ENCODE measurements at regions not wholly inside any gene's neighbourhood (a gene's known extent, or its start where the extent isn't known, plus 50 kb on each side); places are given as distances from the start of the nearest gene placed in this dataset.
"Not testable (repeated sequence)": the region's sequence is repeated elsewhere in the genome, so short reads cannot be mapped to it uniquely, and the experiment has no call there.

GRCh38 chr3:159047361-159047760 is 245.5 kb downstream of the MFSD1 start:
- no peak for DNase-seq

DNA sequence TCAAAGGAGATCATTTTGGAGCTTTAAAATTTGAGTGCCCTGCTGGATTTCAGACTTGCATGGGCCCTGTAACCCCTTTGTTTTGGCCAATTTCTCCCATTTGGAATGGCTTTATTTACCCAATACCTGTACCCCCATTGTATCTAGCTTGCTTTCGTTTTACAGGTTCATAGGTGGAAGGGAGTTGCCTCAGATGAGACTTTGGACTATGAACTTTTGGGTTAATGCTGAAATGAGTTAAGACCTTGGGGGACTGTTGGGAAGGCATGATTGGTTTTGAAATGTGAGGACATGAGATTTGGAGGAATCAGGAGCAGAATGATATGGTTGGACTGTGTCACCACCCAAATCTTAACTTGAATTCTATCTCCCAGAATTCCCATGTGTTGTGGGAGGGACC is 250.6 kb downstream of the MFSD1 start:
- DNase-seq: not testable (repeated sequence)

- no peak for DNase-seq
Observed at GRCh38 chr3:159057621-159058020, 255.8 kb downstream of the MFSD1 start.

GRCh38 chr3:159058859-159059258 is 257.0 kb downstream of the MFSD1 start:
- DNase-seq: no peak

DNA sequence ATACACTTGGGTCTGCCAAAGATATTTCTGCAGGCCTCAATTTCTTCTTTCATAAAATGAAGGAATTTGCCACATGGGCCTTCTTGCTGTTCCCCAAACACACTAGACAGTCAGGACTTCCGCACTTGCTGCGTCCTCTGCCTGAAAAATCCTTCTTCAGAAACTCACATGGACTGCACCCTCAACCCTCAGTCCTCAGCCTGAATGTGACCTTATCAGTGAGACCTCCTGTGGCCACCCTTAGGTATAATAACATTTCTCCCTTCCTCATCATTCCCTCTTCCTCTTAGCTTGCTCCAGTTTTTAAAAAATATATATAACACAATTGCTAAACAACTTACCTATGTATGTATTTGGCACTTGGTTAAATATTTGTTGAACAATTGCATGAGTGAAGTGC is 257.5 kb downstream of the MFSD1 start:
- no peak for DNase-seq

GRCh38 chr3:159062734-159063410 is 261.0 kb downstream of the MFSD1 start:
- no peak for DNase-seq

DNA sequence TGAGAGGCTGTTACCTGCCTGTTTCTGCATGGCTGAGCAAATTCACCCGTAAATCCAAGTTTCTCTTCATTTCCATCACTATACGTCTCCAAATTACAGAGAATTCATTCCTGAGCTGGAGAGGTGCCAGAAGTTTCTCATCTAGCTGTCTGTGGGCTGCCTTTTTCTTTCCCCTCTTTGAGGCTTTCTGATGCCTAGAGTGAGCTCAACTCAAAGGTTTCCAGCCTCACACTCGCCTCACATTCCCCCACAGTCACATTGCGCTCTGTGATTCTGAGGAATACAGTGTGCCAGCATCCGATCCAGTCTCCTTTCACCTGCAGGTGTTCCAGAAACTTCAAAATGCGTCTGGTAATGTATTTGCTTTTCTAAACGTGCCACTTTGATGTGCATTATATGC is 267.2 kb downstream of the MFSD1 start, which contains the start of gene IQCJ:
TSS of gene IQCJ (plus strand) at position 229 of the 400 bp plus-strand sequence.
- no peak for DNase-seq

DNA sequence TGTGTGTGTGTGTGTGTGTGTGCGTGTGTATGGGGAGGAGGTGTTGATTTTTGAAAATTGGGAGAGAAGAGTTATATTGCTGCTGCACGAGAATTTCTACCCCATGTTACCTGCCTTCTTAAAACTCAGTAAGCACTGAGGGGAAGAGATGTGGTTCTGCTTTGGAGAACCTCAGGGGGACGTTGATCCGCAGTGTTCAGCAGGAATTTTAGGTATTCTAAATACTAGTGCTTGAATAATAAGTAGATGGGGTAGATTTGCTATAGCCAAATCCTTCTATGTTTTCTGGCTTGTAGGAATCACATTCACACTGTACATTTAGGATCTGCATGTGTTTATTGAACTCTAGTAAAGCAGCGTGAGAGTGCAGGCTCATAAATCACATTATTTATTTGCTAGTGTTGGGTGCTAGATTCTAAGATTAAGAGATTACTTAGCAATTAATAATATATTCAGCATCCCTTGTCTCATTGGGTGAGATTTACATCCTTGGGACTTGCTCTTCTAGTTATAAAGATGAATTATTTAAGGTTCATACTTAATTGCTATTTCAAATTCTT is 268.1 kb downstream of the MFSD1 start:
- no peak for DNase-seq

- DNase-seq: no peak
Observed at GRCh38 chr3:159074756-159075701, 273.2 kb downstream of the MFSD1 start.

DNA sequence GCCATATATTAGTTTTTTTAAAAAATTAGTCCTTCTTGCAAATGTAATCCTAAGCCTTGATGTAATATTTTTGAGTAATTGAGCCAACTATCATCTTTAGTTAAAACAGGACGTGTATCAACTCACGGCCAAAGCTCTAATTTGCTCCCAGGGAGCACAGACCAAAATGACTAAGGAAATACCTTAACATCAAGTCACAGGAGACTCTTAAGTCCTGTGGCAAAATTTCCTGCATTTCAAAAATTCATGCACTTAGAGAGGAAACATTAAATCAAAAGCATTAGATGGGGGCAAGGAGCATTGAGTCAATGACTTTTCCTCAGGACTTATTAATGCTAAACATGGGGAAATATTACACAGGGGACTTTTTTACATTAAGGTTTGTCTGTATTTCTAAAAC is 276.0 kb downstream of the MFSD1 start:
- no peak for DNase-seq

GRCh38 chr3:159080256-159080655 is 278.4 kb downstream of the MFSD1 start:
- DNase-seq: no peak

DNA sequence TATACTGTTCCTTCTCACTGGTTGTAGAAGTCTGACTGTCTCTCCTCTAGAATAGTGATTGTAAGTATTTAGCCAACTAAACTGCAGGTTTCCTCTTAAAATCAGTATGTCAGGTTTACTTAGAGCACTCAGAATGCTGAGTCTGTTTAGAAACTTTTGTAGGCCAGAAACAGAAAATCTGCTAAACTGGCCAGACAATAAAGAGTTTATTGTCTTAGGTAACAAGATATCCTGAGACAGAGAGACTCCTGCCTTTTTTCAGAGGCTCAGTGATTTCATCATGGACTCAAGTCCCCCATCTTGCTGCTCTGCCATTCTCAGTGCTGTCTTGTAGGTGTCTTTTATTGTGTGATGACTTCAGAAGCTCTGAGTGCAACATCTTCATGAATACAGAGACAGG is 279.0 kb downstream of the MFSD1 start:
- DNase-seq: no peak

DNA sequence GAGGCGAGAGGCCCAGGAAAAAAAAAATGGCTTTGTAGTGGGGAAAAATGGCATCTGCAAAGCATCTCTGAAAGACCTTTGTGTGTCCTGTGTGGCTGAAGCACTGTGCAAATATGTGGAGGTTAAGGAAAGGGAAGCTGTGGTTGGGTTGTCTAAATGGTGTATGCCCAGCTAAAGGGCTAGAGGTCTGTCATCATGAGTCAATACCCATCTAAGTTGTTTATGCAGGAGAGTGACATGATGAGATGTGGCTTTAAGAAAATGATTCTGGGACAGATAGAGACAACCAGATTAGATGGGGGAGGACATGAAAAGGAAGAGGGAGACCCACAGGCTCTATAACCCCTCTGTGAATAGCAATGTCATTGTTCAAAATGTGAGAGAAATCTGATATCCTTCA is 280.7 kb downstream of the MFSD1 start:
- no peak for DNase-seq

DNA sequence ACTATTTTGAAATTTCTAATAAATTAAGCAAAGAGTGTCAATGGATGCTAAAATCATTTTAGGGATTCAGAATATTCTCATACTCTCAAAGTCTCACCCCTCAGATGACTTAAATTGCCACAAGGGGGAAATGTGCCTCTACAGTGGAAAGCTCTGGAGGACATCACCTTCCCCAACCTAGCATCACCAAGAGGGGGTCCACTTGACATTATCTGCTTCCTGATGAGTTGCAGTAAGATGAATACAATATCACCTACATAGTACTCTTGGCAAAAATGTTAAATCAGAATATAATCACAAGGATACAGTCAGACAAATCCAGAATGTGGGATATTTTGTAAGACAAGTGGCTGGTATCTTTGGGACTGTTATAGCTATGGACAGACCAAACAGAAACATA is 290.1 kb downstream of the MFSD1 start:
- DNase-seq: no peak

GRCh38 chr3:159102001-159102400 is 300.1 kb downstream of the MFSD1 start:
- DNase-seq: no peak

DNA sequence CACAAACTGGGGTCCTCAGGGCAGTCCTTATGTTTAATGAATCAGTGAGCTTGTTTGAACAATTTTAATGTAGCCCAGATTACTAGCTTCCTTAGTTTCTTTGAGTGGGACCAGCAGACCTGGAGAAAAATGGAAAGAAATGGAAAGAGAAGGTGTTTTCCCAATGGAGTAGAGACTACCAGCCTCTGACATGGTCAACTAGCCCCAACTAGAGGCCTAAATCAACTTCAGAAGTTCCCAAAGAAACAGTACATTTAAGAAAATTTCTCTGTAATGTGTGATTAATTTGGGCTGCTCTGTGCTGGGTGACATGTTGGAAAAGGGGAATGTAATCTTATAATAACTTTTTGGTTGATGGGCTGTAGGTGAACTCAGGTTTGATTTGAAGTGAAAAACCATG is 310.9 kb downstream of the MFSD1 start:
- no peak for DNase-seq

DNA sequence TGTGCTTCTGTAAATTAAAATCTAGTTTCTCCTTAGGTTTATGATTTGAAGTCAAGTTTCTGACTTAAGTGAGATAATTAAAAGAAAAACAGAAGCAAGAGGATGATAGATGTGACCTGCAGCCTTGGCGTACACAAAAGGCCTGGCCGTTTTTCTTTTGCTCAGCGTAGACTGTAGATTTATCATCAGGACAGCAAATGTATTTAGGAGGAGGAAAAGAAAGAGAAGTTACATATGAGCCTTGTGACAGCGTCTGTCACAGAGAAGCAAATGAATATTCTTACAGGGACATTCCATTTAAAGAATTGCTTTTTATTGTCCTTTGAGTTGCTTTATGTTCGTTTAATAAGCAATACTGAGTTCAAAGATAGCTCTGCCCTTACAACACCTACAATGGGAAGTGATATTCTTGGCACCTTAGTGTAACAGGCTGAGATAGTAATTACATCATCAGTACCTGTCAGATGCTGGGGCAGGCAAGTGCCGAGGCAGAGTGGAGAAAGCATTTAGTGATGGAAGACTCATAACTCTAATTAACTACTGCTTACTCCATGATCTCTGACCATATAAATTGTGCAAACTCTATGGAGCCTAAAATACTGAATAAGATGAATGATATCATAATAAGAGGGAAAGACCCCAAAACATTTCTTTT is 311.5 kb downstream of the MFSD1 start:
- DNase-seq: no peak

GRCh38 chr3:159114582-159114981 is 312.7 kb downstream of the MFSD1 start:
- DNase-seq: no peak

DNA sequence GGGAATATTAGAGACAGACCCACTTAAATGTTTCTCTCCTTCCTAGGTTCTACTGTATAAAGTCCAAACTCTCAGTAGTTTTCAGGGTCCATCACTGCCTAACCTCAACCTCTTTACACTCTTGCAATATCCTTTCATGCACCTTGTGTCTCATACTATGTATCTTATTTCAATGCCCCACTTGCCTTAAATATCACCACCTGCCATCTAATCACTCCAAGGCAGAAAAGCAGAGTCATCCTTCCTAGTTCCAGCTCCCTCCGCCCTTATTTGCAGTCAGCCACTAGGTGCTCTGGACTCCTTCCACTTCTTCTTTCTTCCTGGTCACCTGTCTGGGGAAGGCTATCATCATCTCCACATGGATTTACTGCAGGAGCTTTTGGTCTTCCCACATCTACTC is 322.0 kb downstream of the MFSD1 start:
- DNase-seq: no peak

- DNase-seq: no peak
Observed at GRCh38 chr3:159126261-159127020, 324.6 kb downstream of the MFSD1 start.

GRCh38 chr3:159127021-159127392 is 325.2 kb downstream of the MFSD1 start:
- DNase-seq: no peak

GRCh38 chr3:159128628-159129027 is 326.8 kb downstream of the MFSD1 start:
- no peak for DNase-seq

DNA sequence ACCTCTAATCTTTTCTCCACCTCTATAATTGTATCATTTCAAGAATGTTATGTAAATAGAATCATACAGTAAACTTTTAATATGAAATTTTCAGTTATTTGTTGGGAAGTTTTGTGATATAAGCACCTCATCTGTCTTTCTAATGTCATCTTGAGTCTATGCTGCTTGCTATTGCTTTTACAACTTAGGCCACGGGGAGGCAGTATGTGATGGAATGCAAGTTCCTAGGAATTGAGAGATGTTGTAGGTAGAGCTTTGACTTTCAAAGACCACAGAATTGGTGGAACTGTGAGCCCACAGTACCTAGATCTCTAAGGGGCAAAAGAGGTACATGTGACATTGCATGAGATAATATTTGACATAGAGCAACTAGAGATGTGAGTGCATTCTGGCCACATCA is 328.3 kb downstream of the MFSD1 start:
- DNase-seq: no peak

Measured in activated CD8-positive, alpha-beta memory T cell treated with anti-CD3 and anti-CD28 coated beads, Interleukin-2, amount 50 U/mL, for 48 hours (primary cell).